Heart left ventricle (tissue), 13 donors: ENCODE measurements at regions not wholly inside any gene's neighbourhood (a gene's known extent, or its start where the extent isn't known, plus 50 kb on each side); places are given as distances from the start of the nearest gene placed in this dataset.

ENCODE experiments used
- CTCF ChIP-seq, 12 donors: fragments of 200-600 bp; sonication (generic) in 4 of 12; IDR thresholded peaks; one replicate each; pipeline versions ENCODE4 v1.5.0 to v1.8.0; 2018 to 2022; ENCODE audit warnings: antibody characterized with exemption in 12 of 12, mild to moderate bottlenecking in 5 of 12
- POLR2A ChIP-seq, 2 donors: fragments of 450-650 bp; IDR thresholded peaks; one replicate each; pipeline ENCODE4 v1.6.1; 2017; ENCODE audit warnings: antibody characterized with exemption in 2 of 2, mild to moderate bottlenecking in 2 of 2, moderate library complexity in 2 of 2
- donor health status: ischemic (EF 13 %, LVEDD 7.1; RV severe dilation, severe dysfunction).
- donor health status: DM: no; HTN: yes; CAD: no.
- donor health status: DM: no; HTN: no; CAD: no.
- donor health status: ischemic (EF 25% LVEDD 6.9; RV normal size, moderate dysfunction).
- donor health status: ischemic (EF 25% LVEDD 5.7; RV mildly dilated, moderate dysfunction).
- donor health status: ischemic (EF 35%, LVEDD 5.7; RV mildly dilated, moderate dysfunction).
- donor health status: nonischemic (EF 11% LVEDD 7.7; RV severe dilation, severe dysfunction).
- donor health status: DM: yes; HTN: yes; CAD: no.
- donor health status: PGD.
- donor health status: ischemic (EF 29% LVEDD 5.4; RV normal size, mild dysfunction).
- donor health status: nonischemic (EF 23%, LVEDD 6.1; RV moderate dilation, normal function).

- peak; percentile 56 to 81 (median 70) for TF ChIP-seq CTCF (IDR thresholded peaks at IDR 0.05)
- TF ChIP-seq POLR2A (IDR thresholded peaks at IDR 0.05), result no peak
These were observed 493.4 kb upstream of the TGFBR2 start for GRCh38 chr3:30112902-30113484.
